Gastrocnemius medialis (tissue), 4 donors: ENCODE measurements at regions not wholly inside any gene's neighbourhood (a gene's known extent, or its start where the extent isn't known, plus 50 kb on each side); places are given as distances from the start of the nearest gene placed in this dataset.

ENCODE experiments used
- CTCF ChIP-seq, 5 experiments: fragments of 450-650 bp in 3 of 5; fragments of 200-600 bp in 2 of 5; sonication (generic) in 2 of 5; IDR thresholded peaks in 4 of 5; conservative IDR thresholded peaks in 1 of 5; 1 replicate in 4 of 5; 2 replicates in 1 of 5; pipeline ENCODE4 v1.5.1; 2016 to 2019; ENCODE audit warnings: antibody characterized with exemption in 5 of 5, mild to moderate bottlenecking in 3 of 5, moderate library complexity in 3 of 5
- POLR2A ChIP-seq, 2 donors: fragments of 450-650 bp; IDR thresholded peaks; one replicate each; pipeline ENCODE4 v1.6.1; 2017; ENCODE audit warnings: antibody characterized with exemption in 2 of 2, mild to moderate bottlenecking in 2 of 2, moderate library complexity in 2 of 2

GRCh38 chr3:102530415-102531181 is 95.8 kb downstream of the ZPLD1 start:
- TF ChIP-seq CTCF (IDR thresholded peaks at IDR 0.05 in 4 of 5, conservative IDR thresholded peaks at IDR 0.05 in 1 of 5) (no peak), POLR2A (IDR thresholded peaks at IDR 0.05) (no peak)
